Adrenal gland (tissue), 9 donors: ENCODE measurements at regions not wholly inside any gene's neighbourhood (a gene's known extent, or its start where the extent isn't known, plus 50 kb on each side); places are given as distances from the start of the nearest gene placed in this dataset.
"Not testable (repeated sequence)": the region's sequence is repeated elsewhere in the genome, so short reads cannot be mapped to it uniquely, and the experiment has no call there.

Experiments
- DNase-seq, 7 donors: peaks; one replicate each; pipeline ENCODE4 v3.0.0-alpha.2; 2019 to 2020
- H3K27ac ChIP-seq, 5 donors: fragments of 200-600 bp; sonication (generic) in 4 of 5; 1 replicate in 3 of 5; 2 replicates in 2 of 5; pipeline versions ENCODE4 v1.5.1 to v1.8.0; 2016 to 2020; ENCODE audit warnings: mild to moderate bottlenecking in 1 of 5
- H3K27me3 ChIP-seq: fragments of 200-600 bp; 2 replicates; pipeline ENCODE4 v1.8.0; 2021
- H3K36me3 ChIP-seq, 2 donors: fragments of 200-600 bp; replicated peaks in 1 of 2; 1 replicate in 1 of 2; 2 replicates in 1 of 2; pipeline versions ENCODE4 v1.5.1 to v1.8.0; 2018 to 2022
- H3K4me1 ChIP-seq, 2 donors: fragments of 200-600 bp; replicated peaks in 1 of 2; 1 replicate in 1 of 2; 2 replicates in 1 of 2; pipeline versions ENCODE4 v1.5.1 to v1.8.0; 2018 to 2021
- H3K4me3 ChIP-seq, 4 donors: fragments of 200-600 bp; sonication (generic) in 3 of 4; one replicate each; pipeline ENCODE4 v1.5.1; 2016 to 2018
- H3K9me3 ChIP-seq, 3 donors: fragments of 200-600 bp; sonication (generic) in 1 of 3; replicated peaks in 1 of 3; 1 replicate in 2 of 3; 2 replicates in 1 of 3; pipeline versions ENCODE4 v1.5.1 to v1.8.0; 2016 to 2021
- CTCF ChIP-seq, 6 experiments: fragments of 450-650 bp in 4 of 6; fragments of 200-600 bp in 2 of 6; sonication (generic) in 1 of 6; IDR thresholded peaks; 1 replicate in 5 of 6; 2 replicates in 1 of 6; pipeline versions ENCODE4 v1.5.1 to v1.8.0; 2016 to 2021; ENCODE audit warnings: antibody characterized with exemption in 6 of 6, mild to moderate bottlenecking in 2 of 6, moderate library complexity in 1 of 6
- POLR2A ChIP-seq, 2 donors: fragments of 450-650 bp; IDR thresholded peaks; one replicate each; pipeline ENCODE4 v1.6.1; 2017; ENCODE audit warnings: antibody characterized with exemption in 2 of 2, mild to moderate bottlenecking in 2 of 2, moderate library complexity in 1 of 2
- WGBS, 4 donors: extraction: QIAGEN DNeasy Blood & Tissue Kit in 2 of 4; methylation state at CpG; one replicate each; pipeline versions ENCODE4 v1.1.5 to v1.1.7; 2013 to 2017; 5-methylcytosine and 5-hydroxymethylcytosine counted together
- intact Hi-C, 2 donors: fragments of 100-400 bp; cut with DNase I; formaldehyde crosslinking; loops; one replicate each; pipeline versions ENCODE4 v1.14.1 to v1.15.0; 2022 to 2023
- donor health status: healthy with polysubstance abuse.
- donor health status: Bipolar disorder and iron deficiency.
- donor health status: DM: yes; HTN: yes; CAD: no.
- donor health status: DM: no; HTN: no; CAD: no.
- donor health status: DM: no; HTN: no; CAD: no.

- intact Hi-C loops = no loop called here
- DNase-seq = no peak
- Histone ChIP-seq H3K9me3 (no peaks in the 10 kb centered on the region), H3K36me3 (no peaks in the 10 kb centered on the region), H3K4me1 (no peaks in the 10 kb centered on the region), H3K4me3 (no peak overlapping the region), H3K27ac (no peak overlapping the region), H3K27me3 (no peaks in the 10 kb centered on the region)
- TF ChIP-seq CTCF (IDR thresholded peaks at IDR 0.05) (no peak), POLR2A (IDR thresholded peaks at IDR 0.05) (no peak)
- WGBS, 4 donors = 70 to 80% (median 75%) methylated on average over 4 of the region's 4 CpGs
Measured at GRCh38 chr3:10694179-10694578, 121.8 kb upstream of the SLC6A11 start.

DNA sequence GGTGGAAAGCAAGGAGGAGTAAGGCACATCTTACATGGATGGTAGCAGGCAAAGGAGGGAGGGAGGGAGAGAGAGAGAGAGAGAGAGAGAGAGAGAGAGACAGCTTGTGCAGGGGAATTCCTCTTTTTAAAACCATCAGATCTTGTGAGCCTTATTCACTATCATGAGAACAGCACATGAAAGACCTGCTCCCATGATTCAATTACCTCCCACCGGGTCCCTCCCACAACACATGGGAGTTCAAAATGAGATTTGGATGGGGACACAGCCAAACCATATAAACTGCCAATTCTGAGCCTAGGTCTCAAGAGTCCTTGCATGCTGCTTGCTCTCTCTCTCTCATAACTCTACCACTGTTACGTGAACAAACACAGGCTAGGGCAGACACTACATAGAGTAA is 120.8 kb upstream of the SLC6A11 start:
- H3K36me3 ChIP-seq, intact Hi-C loops, H3K27me3 ChIP-seq, H3K27ac ChIP-seq, H3K4me3 ChIP-seq, H3K4me1 ChIP-seq, DNase-seq, H3K9me3 ChIP-seq: not testable (repeated sequence)
- WGBS, 4 donors = 60 to 76% (median 67%) methylated on average over 2 of the region's 2 CpGs

DNA sequence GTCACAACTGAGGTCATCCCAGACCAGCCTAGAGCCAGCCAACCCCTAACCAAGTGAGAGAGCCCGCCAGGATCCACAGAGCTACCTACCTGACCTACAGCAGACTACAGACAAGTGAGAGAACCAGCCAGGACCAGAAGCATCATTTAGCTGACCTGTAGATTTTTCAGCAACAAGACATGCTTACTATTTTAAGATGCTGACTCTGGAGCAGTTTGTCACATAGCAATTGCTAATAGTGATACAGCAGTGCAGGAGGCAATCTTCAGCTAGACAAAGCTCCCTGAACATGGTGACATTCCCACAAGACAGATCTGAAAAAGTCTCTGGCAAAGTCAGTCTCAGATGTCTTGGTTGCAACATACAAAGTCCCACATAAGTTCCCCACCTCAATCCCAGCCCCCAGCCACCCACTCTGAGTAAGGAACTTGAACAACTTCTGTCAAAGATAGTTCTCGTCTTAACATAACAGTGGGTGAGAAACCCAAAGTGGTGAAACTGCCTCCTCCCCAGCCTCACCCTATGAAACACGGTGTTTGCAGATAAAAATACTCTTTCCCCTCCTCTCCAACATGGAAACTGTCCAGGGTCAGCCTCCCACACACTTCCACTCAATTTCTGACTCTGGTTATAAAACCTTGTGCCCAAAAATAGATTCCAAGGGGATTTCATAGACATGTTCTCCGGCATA is 120.3 kb upstream of the SLC6A11 start:
- no peak for DNase-seq
- Histone ChIP-seq H3K4me1 (no peaks in the 10 kb centered on the region), H3K27me3 (no peaks in the 10 kb centered on the region), H3K9me3 (no peaks in the 10 kb centered on the region), H3K27ac (no peak overlapping the region), H3K36me3 (no peaks in the 10 kb centered on the region), H3K4me3 (no peak overlapping the region)
- no peak for TF ChIP-seq CTCF (IDR thresholded peaks at IDR 0.05)
- TF ChIP-seq POLR2A (IDR thresholded peaks at IDR 0.05) = no peak
- intact Hi-C loops = no loop called here
- WGBS, 4 donors = 30 to 42% (median 34%) methylated on average over 4 of the region's 4 CpGs

GRCh38 chr3:10697918-10698317 is 118.1 kb upstream of the SLC6A11 start:
- no peak for DNase-seq
- 47 to 62% (median 61%) methylated on average over 3 to 4 of the region's 4 CpGs for WGBS, 4 donors

More at GRCh38 chr3:10697918-10698317, 118.1 kb upstream of the SLC6A11 start:
- Histone ChIP-seq H3K36me3 (no peaks in the 10 kb centered on the region), H3K27ac (no peak overlapping the region), H3K9me3 (no peaks in the 10 kb centered on the region), H3K4me1 (no peaks in the 10 kb centered on the region), H3K27me3 (peaks cover 3% of the 10 kb centered on the region), H3K4me3 (no peak overlapping the region)
- intact Hi-C loops = no loop called here
- no peak for TF ChIP-seq CTCF (IDR thresholded peaks at IDR 0.05)
- no peak for TF ChIP-seq POLR2A (IDR thresholded peaks at IDR 0.05)
